Stimulated activated CD4-positive, alpha-beta T cell treated with anti-CD3 and anti-CD28 coated beads, Interleukin-15, amount 100 ng/mL, for 48 hours (primary cell): ENCODE measurements at regions not wholly inside any gene's neighbourhood (a gene's known extent, or its start where the extent isn't known, plus 50 kb on each side); places are given as distances from the start of the nearest gene placed in this dataset.
"Not testable (repeated sequence)": the region's sequence is repeated elsewhere in the genome, so short reads cannot be mapped to it uniquely, and the experiment has no call there.

Source experiments
- DNase-seq, 2 donors: peaks; one replicate each; pipeline ENCODE4 v3.0.0-alpha.2; 2020; ENCODE audit warnings: low read depth in 2 of 2

- no peak for DNase-seq
Observed at GRCh38 chr12:58310809-58311622, 369.6 kb downstream of the ATP23 start.

- no peak for DNase-seq
Observed at GRCh38 chr12:58313091-58313855, 371.9 kb downstream of the ATP23 start.

- DNase-seq: no peak
Observed at GRCh38 chr12:58314610-58315009, 373.2 kb downstream of the ATP23 start.

DNA sequence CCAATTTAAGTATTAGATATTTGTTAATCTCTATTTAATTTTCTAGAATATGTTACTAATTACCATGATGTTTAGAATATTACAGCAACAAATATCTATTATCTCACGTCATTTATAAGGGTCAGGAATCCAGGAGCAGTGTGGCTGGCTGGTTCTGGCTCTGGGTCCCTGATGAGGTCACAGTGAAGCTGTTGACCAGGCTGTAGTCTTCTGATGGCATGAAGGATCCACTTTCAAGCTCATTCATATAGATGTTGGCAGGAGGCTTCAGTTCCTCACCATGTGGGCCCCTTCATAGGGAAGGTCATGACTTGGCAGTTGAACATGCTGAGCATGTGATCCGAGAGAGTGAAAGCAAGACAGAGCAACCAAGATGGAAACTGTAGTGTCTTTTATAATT, 375.6 kb downstream of the ATP23 start:
- DNase-seq: no peak

- DNase-seq: no peak
Observed at GRCh38 chr12:58321414-58321813, 380.0 kb downstream of the ATP23 start.

GRCh38 chr12:58323676-58324075, 382.3 kb downstream of the ATP23 start:
- DNase-seq: no peak

- DNase-seq: no peak
Observed at GRCh38 chr12:58325561-58325960, 384.2 kb downstream of the ATP23 start.

- no peak for DNase-seq
Observed at GRCh38 chr12:58326534-58326933, 385.2 kb downstream of the ATP23 start.

DNA sequence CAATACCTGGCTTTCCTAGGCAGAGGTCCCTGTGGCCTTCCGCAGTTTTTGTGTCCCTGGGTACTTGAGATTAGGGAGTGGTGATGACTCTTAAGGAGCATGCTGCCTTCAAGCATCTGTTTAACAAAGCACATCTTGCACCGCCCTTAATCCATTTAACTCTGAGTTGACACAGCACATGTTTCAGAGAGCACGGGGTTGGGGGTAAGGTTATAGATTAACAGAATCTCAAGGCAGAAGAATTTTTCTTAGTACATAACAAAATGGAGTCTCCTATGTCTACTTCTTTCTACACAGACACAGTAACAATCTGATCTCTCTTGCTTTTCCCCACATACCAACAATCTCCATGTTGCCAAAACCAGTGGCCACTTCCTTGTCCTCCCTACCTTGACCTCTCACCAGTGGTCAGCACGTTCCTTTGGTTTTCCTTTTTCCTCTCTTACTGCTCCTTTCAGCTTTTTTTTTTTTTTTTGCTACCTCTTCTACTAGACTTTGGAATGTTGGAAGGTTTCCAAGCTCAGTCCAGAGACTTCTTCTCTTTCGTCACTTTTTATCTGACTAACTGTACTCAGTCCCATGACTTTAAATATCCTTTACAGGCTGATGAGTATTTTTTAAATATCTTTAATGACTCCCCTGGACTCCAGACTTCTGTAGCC, 395.3 kb downstream of the ATP23 start:
- not testable (repeated sequence) for DNase-seq

DNA sequence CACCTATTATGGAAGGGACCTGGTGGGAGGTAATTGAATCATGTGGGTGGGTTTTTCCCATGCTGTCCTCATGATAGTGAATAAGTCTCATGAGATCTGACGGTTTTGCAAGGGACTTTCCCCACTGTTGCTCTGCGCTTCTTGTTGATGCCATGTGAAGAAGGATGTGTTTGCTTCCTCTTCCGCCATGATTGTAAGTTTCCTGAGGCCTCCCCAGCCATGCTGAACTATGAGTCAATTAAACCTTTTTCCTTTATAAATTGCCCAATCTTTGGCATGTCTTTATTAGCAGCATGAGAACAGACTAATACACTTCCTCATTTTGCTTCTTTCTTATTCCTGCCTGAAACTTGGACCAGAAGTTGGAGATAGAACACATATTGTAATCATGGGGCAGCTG, 396.2 kb downstream of the ATP23 start:
- DNase-seq: not testable (repeated sequence)

DNA sequence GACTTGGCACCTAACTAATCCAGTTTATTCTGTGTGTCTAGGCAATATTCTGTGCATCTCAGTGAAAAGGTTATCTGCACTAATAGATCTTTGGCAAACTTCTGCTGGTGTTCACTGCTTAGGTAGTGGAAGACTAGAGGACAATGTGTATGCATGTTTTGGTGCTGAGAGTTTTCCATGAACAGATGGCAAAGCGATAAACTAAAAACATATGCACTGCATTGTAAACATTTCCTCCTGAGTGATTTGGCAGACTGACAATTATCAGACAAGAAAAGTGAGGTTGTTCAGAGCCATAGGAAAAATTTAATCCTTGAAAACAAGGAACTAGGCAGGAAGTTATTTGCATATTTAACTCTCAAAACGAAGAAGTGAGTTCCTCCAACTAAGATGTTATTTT, 400.4 kb downstream of the ATP23 start:
- DNase-seq: no peak

- no peak for DNase-seq
Observed at GRCh38 chr12:58342736-58343135, 401.4 kb downstream of the ATP23 start.

DNA sequence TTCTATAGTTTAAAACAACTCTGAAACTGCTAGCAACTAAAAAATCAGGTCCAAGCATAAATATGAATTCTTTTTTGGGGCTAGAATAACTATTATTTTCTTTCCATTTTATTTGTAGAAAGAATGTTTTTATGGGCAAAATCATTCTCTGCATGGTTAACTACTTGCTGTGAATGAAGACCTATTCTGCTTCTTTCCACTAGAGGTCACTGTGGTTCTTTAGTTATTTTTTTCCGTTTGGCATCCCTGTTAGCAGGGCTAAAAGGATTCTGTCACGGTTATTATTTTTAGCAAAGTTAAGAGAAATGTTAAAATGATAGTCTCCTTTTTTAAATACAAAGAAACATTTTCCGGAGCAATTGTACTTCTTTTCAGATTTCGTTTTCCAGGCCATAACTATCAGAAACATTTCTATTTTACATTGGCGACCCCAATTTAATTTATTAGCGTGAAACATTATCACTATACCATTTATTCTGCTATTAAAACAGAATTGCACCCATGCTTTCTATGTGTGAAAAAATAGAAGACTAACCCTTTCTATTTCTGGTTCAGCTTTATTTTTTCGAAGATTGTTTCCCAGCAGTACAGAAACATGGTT, 404.8 kb downstream of the ATP23 start:
- no peak for DNase-seq

DNA sequence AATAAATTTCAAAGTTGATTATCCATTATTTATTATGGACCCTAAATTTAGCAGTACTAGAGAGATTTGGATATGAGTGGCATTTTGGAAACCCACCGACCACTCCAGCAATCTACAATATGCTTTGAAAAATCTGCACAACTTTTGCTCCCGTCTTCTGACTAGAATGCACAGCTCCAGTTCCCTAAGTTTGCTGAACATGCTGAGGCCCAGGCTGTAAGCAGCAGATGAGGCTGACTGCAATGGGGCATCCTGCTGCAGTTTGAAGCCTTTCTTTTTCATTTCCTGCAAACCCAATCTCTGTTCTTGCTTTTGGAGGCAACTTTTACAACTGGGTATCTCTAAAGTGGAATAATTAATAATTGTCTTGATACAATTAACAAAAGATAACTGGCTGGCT, 405.8 kb downstream of the ATP23 start:
- DNase-seq: no peak

GRCh38 chr12:58347691-58348090, 406.3 kb downstream of the ATP23 start:
- no peak for DNase-seq

DNA sequence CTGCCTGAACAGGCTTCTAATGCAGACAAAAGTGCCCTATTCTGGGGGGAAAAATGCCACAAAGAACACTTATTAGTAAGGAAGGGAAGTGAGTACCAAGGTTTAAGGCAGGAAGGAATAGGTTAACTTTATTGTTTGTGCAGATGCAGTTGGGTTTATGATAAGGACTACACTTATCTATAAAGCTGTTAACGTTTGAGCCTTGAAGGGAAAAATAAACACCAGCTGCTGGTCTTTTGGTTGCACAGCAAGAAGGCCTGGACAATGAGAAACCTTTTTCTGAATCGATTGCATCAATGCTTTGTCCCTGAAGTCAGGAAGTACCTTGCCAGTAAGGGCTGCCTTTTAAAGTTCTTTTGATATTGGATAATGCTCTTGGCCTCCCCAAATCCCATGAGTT, 407.8 kb downstream of the ATP23 start:
- no peak for DNase-seq

- no peak for DNase-seq
Observed at GRCh38 chr12:58356794-58357193, 415.4 kb downstream of the ATP23 start.

- DNase-seq: no peak
Observed at GRCh38 chr12:58357511-58357910, 416.1 kb downstream of the ATP23 start.

- DNase-seq: no peak
Observed at GRCh38 chr12:58358369-58358768, 417.0 kb downstream of the ATP23 start.

DNA sequence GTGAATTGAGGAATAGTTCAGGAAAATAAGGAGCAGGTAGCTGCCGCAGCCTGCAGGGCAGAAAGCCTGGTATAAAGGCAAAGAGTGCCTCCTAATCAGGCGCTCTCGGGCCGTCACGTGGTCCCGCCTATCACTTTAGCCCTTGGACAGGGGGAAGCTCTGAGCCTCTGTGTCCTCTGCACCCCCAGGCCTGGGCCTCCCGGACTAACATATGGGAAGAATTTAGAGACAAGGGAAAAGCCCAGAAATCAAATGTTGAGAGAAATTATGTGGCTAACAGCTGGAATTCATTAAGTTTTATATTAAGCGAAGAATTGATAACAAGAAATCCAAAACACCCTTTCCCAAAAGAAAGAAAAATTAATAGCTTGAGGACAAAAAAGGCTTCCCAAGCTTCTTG, 417.7 kb downstream of the ATP23 start:
- no peak for DNase-seq

DNA sequence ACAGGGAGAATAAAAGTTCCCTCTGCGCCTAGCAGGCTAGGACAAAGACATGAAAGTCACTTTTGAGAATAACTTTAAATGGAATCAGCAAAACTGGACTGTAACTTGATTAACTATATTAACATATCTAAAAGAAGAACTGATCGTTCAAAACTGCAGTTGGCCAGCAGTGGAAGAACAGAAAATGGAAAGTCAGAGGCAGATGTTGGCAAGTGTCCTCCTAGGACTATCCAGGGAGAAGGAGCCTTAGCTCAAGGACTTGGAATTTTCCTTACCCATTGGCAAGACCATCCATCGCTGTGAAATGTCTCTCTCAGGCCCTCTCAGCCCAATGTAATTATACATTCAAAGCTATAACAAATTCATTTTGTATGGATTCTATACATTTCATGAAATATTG, 419.7 kb downstream of the ATP23 start:
- DNase-seq: no peak

- no peak for DNase-seq
Observed at GRCh38 chr12:58363971-58364370, 422.6 kb downstream of the ATP23 start.
